Activated gamma-delta T cell treated with Interleukin-2 at 50 U/mL for 16 hours (primary cell): ENCODE measurements at regions not wholly inside any gene's neighbourhood (a gene's known extent, or its start where the extent isn't known, plus 50 kb on each side); places are given as distances from the start of the nearest gene placed in this dataset.
"Not testable (repeated sequence)": the region's sequence is repeated elsewhere in the genome, so short reads cannot be mapped to it uniquely, and the experiment has no call there.

Experiments used
- DNase-seq: peaks from one replicate; pipeline ENCODE4 v3.0.0-alpha.2; 2020

GRCh38 chr3:26422415-26422814 is 200.2 kb upstream of the LRRC3B start:
- no peak for DNase-seq

DNA sequence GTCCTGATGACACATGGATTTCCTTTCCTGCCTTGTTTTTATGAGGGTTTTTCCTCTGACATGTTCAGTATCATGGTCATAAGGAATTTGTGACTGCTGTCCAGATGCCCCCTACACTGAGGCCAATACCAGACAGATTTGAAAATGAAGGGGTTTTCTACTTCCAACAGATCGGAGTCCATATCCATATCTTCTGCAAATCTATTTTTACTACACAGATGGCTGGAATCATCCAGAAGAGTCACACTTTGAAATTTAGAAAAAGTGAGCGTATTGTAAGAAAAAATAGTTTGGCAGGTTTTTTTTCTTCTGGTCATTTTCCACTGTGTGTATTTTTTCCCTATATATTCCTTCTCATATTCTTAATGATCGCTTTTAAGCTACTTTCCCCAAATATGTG is 197.5 kb upstream of the LRRC3B start:
- no peak for DNase-seq

DNA sequence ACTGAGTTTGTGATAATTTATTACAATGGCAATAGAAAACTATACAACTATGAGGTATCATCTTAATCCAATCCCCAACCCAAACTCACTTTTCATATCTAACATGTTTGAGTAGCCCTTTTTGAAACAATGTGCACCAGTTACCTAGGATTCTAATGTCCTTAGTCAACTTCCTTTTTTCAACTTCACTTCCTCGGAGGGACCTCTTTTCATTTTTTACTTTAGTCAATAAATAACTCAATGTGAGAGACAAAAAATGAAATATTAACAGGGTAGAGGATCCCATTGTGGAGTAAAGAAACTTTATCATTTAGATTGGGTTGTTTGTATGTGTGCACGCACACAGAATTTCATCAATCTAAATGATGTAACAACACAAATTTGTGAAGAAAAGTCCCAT is 193.6 kb upstream of the LRRC3B start:
- DNase-seq, result no peak

- DNase-seq, result no peak
These were observed 184.9 kb upstream of the LRRC3B start for GRCh38 chr3:26437678-26438077.

- DNase-seq, result no peak
These were observed 184.1 kb upstream of the LRRC3B start for GRCh38 chr3:26438325-26438940.

DNA sequence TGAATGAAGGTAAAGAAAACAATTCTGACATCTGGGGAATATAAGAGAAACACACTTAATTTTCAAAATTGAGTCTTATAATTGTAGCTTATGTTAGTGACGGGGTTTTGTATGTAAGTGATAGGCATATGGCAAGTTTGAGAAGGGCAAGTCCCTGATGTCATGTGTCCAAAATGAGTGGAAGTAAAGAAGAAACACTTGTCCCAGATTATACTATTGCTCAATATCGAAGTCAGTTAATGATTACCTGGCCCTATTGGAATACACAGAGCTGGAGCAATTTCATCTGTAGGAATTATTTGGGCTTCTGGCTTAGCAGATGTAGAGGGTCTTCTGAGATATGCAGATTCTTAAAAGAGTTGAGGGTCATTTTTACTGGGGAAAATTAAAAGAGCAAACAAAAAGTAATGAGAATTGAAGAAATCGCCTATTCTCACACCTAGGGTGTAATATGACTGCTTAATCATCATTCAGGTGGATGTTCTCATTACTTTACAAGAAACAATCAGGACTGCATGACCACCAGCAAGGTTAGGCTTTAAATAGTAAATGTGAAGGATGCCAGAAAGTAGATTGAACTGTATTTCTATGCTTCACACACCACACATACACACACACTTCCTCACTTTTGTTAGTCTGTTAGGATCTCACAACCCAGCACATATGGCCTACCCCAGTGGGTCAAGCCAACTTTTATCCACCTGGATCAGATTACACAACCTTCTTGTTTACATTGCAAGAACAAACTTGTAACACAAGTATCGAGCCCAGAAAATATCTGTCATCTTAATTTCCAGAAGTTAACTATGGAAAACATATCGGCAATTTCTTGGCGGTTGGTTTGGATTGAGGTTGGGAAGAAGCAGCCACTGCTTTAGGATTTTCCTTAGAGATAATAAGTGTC is 183.3 kb upstream of the LRRC3B start:
- DNase-seq, result no peak

DNA sequence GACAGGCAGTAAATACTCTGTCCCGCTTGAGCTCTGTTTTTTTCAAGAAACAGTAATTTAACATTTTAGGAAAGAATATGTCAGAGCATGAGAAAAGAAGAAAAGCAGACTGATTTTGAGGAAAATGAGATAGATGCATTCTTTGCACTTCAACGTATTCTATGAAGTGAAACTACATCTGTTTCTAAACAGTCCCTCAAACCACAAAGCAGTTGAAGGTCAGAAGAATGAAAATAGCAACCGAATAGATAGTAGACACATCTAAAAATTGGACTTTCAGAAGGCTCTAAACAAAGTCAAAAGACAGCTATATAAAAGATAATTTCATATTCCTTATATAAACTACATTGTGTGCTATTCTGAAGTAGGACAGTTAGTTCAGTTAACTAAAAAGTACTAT is 172.6 kb upstream of the LRRC3B start:
- no peak for DNase-seq

DNA sequence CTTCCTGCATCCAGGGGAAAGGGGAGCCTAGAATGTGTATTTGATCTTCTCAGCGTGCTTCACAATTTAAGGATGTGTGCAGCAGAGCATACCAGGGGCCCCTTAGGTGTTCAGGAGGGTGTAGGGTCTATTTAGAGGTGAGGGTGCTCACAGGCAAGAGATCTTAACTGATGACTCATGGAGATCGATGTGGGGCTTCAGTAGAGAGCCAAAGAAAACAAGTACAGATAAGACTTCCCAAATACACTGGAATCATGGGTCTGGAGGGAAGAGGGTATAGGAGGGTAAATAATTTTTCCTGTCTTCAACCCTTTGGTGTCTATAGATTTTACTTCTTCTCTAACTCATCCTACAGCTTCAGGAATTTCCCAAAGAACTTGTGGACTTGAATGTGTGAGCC is 170.2 kb upstream of the LRRC3B start:
- no peak for DNase-seq

- no peak for DNase-seq
These were observed 161.6 kb upstream of the LRRC3B start for GRCh38 chr3:26460985-26461384.

- DNase-seq, result no peak
These were observed 150.2 kb upstream of the LRRC3B start for GRCh38 chr3:26472345-26472744.

DNA sequence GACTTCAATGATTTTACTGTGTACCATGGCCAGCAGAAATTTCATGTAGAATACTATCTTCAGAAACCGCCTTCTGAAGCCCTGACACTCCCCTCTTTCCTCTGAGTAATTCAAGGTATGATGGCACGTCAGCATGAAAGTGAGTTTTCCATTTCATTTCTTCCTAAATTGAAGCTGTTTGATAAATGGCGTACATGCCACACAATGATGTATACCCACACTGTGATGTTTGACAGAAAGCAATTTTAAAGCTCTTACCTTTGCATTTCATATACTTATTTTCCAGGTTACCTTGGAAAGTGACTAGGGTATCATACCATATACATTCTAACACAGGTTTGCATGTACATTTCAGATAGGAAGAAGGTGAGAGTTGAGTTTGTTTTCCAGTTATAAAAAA is 147.9 kb upstream of the LRRC3B start:
- no peak for DNase-seq

GRCh38 chr3:26480377-26480776 is 142.2 kb upstream of the LRRC3B start:
- DNase-seq, result no peak

- no peak for DNase-seq
These were observed 138.4 kb upstream of the LRRC3B start for GRCh38 chr3:26484140-26484539.

DNA sequence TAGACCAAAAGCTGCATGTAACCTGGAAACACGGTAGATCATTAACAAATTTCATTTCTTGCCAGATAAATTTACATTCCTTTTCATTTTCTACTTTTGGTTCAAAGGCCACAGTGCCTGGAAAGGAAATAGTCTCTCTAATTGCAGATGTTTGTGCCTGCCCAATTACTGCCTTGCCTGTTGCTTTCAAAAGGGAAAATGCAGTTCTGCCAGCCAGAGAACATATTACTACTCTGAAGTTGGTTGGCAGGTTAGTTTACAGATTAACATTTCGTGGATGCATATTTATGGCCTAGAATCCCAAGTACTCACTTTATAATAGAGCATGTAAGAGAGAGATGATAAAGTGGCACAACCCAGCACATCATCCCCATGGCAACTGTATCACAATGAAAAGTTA is 124.3 kb upstream of the LRRC3B start:
- no peak for DNase-seq

GRCh38 chr3:26505399-26505798 is 117.2 kb upstream of the LRRC3B start:
- no peak for DNase-seq

DNA sequence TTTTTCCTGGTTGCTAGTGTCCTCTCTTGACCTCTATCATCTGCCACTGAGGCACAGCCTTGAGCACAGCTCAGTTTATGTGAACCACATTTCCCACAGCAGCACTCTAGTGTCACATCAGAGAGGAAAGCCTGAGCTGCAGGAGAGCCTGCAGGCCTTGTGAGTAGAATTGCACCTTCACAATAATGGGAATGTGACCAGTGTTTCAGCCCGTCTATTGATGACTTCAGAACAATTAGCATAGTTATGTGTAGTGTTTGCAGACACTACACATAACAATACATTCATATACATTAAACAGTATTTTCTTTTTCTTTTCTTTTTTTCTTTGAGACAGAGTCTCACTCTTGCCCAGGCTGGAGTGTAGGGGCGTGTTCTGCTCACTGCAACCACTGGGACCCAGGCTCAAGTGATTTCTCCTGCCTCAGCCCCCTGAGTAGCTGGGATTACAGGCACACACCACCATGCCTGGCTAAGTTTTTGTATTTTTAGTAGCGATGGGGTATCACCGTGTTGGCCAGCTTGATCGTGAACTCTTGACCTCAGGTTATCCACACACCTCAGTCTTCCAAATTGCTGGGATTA is 108.0 kb upstream of the LRRC3B start:
- not testable (repeated sequence) for DNase-seq

GRCh38 chr3:26515351-26515750 is 107.2 kb upstream of the LRRC3B start:
- DNase-seq, result no peak

DNA sequence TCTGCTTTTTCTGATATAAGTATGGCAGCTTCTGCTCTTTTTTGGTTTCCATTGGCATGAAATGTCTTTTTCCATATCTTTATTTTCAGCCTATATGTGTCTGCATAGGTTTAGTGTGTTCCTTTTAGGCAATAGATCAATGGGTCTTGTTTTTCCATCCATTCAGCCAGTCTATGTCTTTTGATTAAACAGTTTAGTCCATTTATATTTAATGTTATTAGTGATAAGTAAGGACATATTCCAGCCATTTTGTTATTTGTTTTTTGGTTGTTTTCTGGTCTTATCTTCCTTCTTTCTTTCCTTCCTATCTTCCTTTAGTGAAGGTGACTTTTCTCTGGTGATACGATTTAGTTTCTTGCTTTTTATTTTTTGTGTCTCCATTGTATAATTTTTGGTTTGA is 101.3 kb upstream of the LRRC3B start:
- DNase-seq, result no peak

DNA sequence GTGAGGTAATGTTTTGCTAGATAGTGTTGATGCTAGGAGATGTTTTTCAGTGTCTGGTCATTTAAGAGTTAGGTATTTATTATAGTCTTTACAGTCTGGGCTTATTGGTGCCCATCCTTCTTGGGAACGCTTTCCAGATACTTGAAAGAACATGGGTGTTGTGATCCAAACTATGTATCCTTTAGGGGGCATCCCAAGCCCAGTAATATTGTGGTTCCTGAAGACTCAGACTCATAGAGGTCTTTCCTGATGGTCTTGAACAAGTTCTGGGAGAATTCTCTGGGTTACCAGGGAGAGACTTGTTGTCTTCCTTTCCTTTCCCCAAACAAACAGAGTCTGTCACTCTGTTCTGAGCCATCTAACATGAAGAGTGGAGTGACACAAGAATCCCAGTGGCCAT is 99.7 kb upstream of the LRRC3B start:
- DNase-seq, result no peak

- DNase-seq, result no peak
These were observed 97.6 kb upstream of the LRRC3B start for GRCh38 chr3:26525013-26525412.

DNA sequence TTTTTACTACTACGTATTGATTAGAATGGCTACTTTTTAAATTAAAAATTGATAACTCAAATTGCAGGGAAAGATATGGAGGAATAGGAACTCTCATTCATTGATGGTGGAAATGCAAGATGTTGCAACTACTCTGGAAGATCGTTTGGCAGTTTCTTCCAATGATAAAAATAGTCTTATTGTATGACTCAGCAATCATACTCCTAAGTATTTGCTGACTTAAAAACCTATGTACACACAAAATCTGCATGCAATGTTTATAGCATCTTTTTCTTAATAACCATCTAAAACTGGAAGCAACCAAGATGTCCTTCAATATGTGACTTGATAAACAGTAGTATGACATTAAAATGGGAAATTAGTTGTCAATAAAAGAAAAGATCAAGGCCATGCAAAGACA is 87.4 kb upstream of the LRRC3B start:
- no peak for DNase-seq

GRCh38 chr3:26536955-26537354 is 85.6 kb upstream of the LRRC3B start:
- DNase-seq, result no peak

- DNase-seq, result no peak
These were observed 72.2 kb upstream of the LRRC3B start for GRCh38 chr3:26550413-26550812.

DNA sequence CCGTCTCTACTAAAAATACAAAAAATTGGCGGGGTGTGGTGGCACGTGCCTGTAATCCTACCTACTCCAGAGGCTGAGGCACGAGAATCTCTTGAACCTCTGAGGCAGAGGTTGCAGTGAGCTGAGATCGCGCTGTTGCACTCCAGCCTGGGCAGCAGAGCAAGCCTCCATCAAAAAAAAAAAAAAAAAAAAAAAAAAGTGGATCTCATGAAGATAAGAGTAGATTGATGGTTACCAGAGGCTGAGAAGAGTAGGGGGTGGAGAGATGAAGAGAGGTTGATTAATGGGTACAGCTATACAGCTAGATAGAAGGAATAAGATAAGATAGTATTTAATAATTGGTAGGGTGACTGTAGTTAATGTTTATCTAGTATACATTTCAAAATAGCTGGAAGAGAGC is 65.9 kb upstream of the LRRC3B start:
- no peak for DNase-seq
